ENCODE measurements at regions not wholly inside any gene's neighbourhood (a gene's known extent, or its start where the extent isn't known, plus 50 kb on each side); places are given as distances from the start of the nearest gene placed in this dataset.

DNA sequence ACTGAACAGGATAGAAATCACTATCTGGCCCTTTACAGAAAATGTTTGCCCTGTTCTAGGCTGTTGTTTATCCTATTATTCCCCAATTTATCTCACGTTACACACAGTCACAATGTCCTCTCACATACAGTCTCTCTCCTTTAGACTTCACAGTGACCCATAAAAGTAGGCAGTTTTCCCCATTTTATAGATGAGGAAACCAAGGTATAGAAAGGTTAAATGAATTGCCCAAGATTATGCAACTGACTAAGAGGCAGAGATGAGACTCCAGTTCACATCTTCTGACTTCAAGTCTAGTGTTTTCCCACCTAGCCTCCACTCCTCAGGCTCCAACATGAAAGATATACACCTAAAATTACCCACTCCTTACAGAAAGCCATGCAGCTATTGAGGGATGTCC lies 99.3 kb upstream of the PLCL2 start:
- TF ChIP-seq, protein P1, sequence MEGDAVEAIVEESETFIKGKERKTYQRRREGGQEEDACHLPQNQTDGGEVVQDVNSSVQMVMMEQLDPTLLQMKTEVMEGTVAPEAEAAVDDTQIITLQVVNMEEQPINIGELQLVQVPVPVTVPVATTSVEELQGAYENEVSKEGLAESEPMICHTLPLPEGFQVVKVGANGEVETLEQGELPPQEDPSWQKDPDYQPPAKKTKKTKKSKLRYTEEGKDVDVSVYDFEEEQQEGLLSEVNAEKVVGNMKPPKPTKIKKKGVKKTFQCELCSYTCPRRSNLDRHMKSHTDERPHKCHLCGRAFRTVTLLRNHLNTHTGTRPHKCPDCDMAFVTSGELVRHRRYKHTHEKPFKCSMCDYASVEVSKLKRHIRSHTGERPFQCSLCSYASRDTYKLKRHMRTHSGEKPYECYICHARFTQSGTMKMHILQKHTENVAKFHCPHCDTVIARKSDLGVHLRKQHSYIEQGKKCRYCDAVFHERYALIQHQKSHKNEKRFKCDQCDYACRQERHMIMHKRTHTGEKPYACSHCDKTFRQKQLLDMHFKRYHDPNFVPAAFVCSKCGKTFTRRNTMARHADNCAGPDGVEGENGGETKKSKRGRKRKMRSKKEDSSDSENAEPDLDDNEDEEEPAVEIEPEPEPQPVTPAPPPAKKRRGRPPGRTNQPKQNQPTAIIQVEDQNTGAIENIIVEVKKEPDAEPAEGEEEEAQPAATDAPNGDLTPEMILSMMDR (conservative IDR thresholded peaks at IDR 0.05): no peak
- no peak for TF ChIP-seq ZFX (IDR thresholded peaks at IDR 0.05)
